ENCODE measurements at regions not wholly inside any gene's neighbourhood (a gene's known extent, or its start where the extent isn't known, plus 50 kb on each side); places are given as distances from the start of the nearest gene placed in this dataset.

DNA sequence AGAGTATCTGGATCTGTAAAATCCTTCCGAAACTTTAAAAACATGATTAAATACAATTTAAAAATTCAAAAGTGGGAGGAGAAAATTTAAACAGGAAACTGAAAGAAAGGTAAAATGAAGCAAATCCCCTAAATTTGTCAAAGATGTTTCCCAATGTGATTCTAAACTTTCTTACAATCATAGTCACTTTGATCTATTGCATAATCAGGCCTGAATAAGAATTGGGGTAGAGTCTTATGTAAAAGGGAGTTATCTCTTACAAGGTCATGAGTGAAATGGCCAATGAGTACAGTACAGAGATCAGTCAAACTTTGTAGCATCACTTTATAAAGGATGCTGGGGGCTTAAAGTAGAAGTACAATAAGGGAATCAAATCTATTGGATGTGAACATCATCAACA lies 1657.7 kb upstream of the CELF4 start:
- no peak overlapping the region for H3K4ac ChIP-seq (replicated peaks; ENCODE audit: insufficient read length, low read depth, low read length)
- no peak overlapping the region for H2BK15ac ChIP-seq (ENCODE audit: low read length)
- 80% methylated on average over 1 of the region's 1 CpG; no CpG with 5 or more reads in 1 of the 2 experiments for WGBS, 2 experiments (ENCODE audit: extremely low coverage in 1 of 2, insufficient coverage in 1 of 2, insufficient read length in 1 of 2, insufficient replicate concordance in 2 of 2, low coverage in 1 of 2, low lambda C conversion rate in 2 of 2, missing lambda C conversion rate in 1 of 2)
- H2AK5ac ChIP-seq (ENCODE audit: low read depth, low read length) = no peak overlapping the region
- no peaks in the 10 kb centered on the region for H3K36me3 ChIP-seq (ENCODE audit: control insufficient read depth in 2 of 4, insufficient read depth in 4 of 4, low read length in 3 of 4)
- no peak overlapping the region for H3K18ac ChIP-seq (ENCODE audit: extremely low read depth, low read length)
- DNase-seq (ENCODE audit: low read depth in 1 of 2, low spot score in 2 of 2) = no peak
- no peak overlapping the region for H3K14ac ChIP-seq (ENCODE audit: insufficient read length)
- H3K27ac ChIP-seq (ENCODE audit: low read depth, low read length) = no peak overlapping the region
- H3K9ac ChIP-seq (replicated peaks in 1 of 4; ENCODE audit: extremely low read depth in 1 of 4, low read depth in 3 of 4, low read length in 3 of 4) = no peak overlapping the region
- no peaks in the 10 kb centered on the region for H3K79me2 ChIP-seq (ENCODE audit: control insufficient read depth in 1 of 2, insufficient read depth in 2 of 2, low read length in 2 of 2)
- no peak overlapping the region for H4K8ac ChIP-seq (ENCODE audit: extremely low read depth, insufficient read depth, low read length)
- H4K91ac ChIP-seq (replicated peaks; ENCODE audit: insufficient read length, low read length) = no peak overlapping the region
- H3K4me2 ChIP-seq (ENCODE audit: insufficient read depth in 1 of 2, low read depth in 2 of 2, low read length in 2 of 2) = no peak overlapping the region
- CTCF ChIA-PET (ENCODE audit: partially characterized antibody) = no interaction called here
- TF ChIP-seq RNF2 (IDR thresholded peaks at IDR 0.05; ENCODE audit: borderline replicate concordance, low read depth, low read length, missing control alignments, poor library complexity, severe bottlenecking) (no peak), KDM5A (IDR thresholded peaks at IDR 0.05; ENCODE audit: low read length) (no peak), SIRT6 (IDR thresholded peaks at IDR 0.05; ENCODE audit: low read length) (no peak), YY1 (IDR thresholded peaks at IDR 0.05; ENCODE audit: low read depth, low read length) (no peak), RFX5 (IDR thresholded peaks at IDR 0.05; ENCODE audit: borderline replicate concordance, low read depth, low read length) (no peak), CHD2 (IDR thresholded peaks at IDR 0.05; ENCODE audit: low read length) (no peak), CTBP2 (IDR thresholded peaks at IDR 0.05; ENCODE audit: borderline replicate concordance, insufficient read depth, insufficient read length, low read length) (no peak), SIX5 (IDR thresholded peaks at IDR 0.05; ENCODE audit: low read depth, low read length) (no peak), SIN3A (conservative IDR thresholded peaks at IDR 0.05 in 1 of 2, IDR thresholded peaks at IDR 0.05 in 1 of 2; ENCODE audit: low read depth in 1 of 2, low read length in 2 of 2) (no peak), SP2 (IDR thresholded peaks at IDR 0.05; ENCODE audit: low read length) (no peak), EP300 (IDR thresholded peaks at IDR 0.05; ENCODE audit: borderline replicate concordance in 1 of 2, low read depth in 2 of 2, low read length in 2 of 2) (no peak)
- no peaks in the 10 kb centered on the region for H3K23me2 ChIP-seq (ENCODE audit: low read depth, low read length)
- H2BK20ac ChIP-seq (ENCODE audit: low read length) = no peak overlapping the region
- H4K20me1 ChIP-seq (replicated peaks in 1 of 2; ENCODE audit: control insufficient read depth in 1 of 2, insufficient read depth in 2 of 2, low read length in 2 of 2) = no peaks in the 10 kb centered on the region
- H3K56ac ChIP-seq (replicated peaks; ENCODE audit: insufficient read length, low read depth, low read length) = no peak overlapping the region
- FAIRE-seq = no peak
- H3K79me1 ChIP-seq (ENCODE audit: low read depth, low read length) = no peaks in the 10 kb centered on the region
- H4K5ac ChIP-seq (ENCODE audit: insufficient read length, low read depth, low read length) = no peak overlapping the region
- H2BK5ac ChIP-seq (ENCODE audit: low read depth, low read length) = no peak overlapping the region
- POLR2A ChIA-PET (ENCODE audit: partially characterized antibody) = no interaction called here
- H3K4me3 ChIP-seq (ENCODE audit: extremely low read depth in 1 of 4, insufficient read depth in 2 of 4, low read depth in 3 of 4, low read length in 4 of 4) = no peak overlapping the region
- no peaks in the 10 kb centered on the region for H3K9me3 ChIP-seq (ENCODE audit: insufficient read depth in 2 of 2, low read depth in 1 of 2, low read length in 1 of 2)
- H3K27me3 ChIP-seq (replicated peaks in 1 of 4; ENCODE audit: control insufficient read depth in 3 of 4, extremely low read depth in 1 of 4, insufficient read depth in 3 of 4, low read length in 3 of 4) = peaks cover 0 to 1% (median 0%) of the 10 kb centered on the region in 4 experiments; a peak in 1 of 7 replicates
- H3K23ac ChIP-seq (ENCODE audit: insufficient read length) = no peak overlapping the region
- no peak overlapping the region for H2BK120ac ChIP-seq (replicated peaks; ENCODE audit: low read depth, low read length)
- no peak overlapping the region for H2BK12ac ChIP-seq (ENCODE audit: low read depth, low read length)
- no peak overlapping the region for H2AFZ ChIP-seq (ENCODE audit: low read length)
- H3K4me1 ChIP-seq (replicated peaks in 1 of 4; ENCODE audit: control insufficient read depth in 3 of 4, insufficient read depth in 4 of 4, low read length in 3 of 4) = no peaks in the 10 kb centered on the region

Measured in H1 (cell line).